GM23338 (cell line): ENCODE measurements at regions not wholly inside any gene's neighbourhood (a gene's known extent, or its start where the extent isn't known, plus 50 kb on each side); places are given as distances from the start of the nearest gene placed in this dataset.

Experiments
- ATAC-seq: fragments of 200-7000 bp; cut with Tn5 transposase; 3 replicates; pipeline ENCODE4 v1.9.1; 2020
- DNase-seq: peaks from one replicate; pipeline ENCODE4 v3.0.0-alpha.2; 2015; ENCODE audit warnings: low spot score
- H2AFZ ChIP-seq: fragments of 200-600 bp; sonication (generic); 2 replicates; pipeline ENCODE4 v1.8.0; 2016; ENCODE audit warnings: antibody characterized with exemption, mild to moderate bottlenecking, moderate library complexity
- H3F3A ChIP-seq: fragments of 200-600 bp; sonication (generic); replicated peaks from 2 replicates; pipeline ENCODE4 v1.8.0; 2017; ENCODE audit warnings: antibody characterized with exemption, mixed run types, low read depth
- H3K27ac ChIP-seq: fragments of 200-600 bp; sonication (generic); 2 replicates; pipeline ENCODE4 v1.6.1; 2016; ENCODE audit warnings: low read depth
- H3K27me3 ChIP-seq: fragments of 200-600 bp; sonication (generic); 2 replicates; pipeline ENCODE4 v1.8.0; 2016; ENCODE audit warnings: mild to moderate bottlenecking, mixed run types, moderate library complexity; ENCODE audit not compliant: insufficient read depth
- H3K36me3 ChIP-seq: fragments of 200-600 bp; sonication (generic); 2 replicates; pipeline ENCODE4 v1.8.0; 2016; ENCODE audit warnings: mild to moderate bottlenecking; ENCODE audit not compliant: insufficient read depth
- H3K4me1 ChIP-seq: fragments of 200-600 bp; sonication (generic); 2 replicates; pipeline ENCODE4 v1.8.0; 2016; ENCODE audit warnings: mild to moderate bottlenecking, moderate library complexity; ENCODE audit not compliant: insufficient read depth
- H3K4me2 ChIP-seq: fragments of 200-600 bp; sonication (generic); 2 replicates; pipeline ENCODE4 v1.7.1; 2017; ENCODE audit warnings: mixed run types
- H3K4me3 ChIP-seq: fragments of 200-600 bp; sonication (generic); 2 replicates; pipeline ENCODE4 v1.6.1; 2016; ENCODE audit warnings: mixed run types
- H3K79me2 ChIP-seq: fragments of 200-600 bp; sonication (generic); replicated peaks from 2 replicates; pipeline ENCODE4 v1.8.0; 2017; ENCODE audit warnings: mild to moderate bottlenecking; ENCODE audit not compliant: insufficient read depth
- H3K9me2 ChIP-seq: fragments of 200-600 bp; sonication (generic); 2 replicates; pipeline ENCODE4 v1.8.0; 2017; ENCODE audit not compliant: insufficient read depth
- H4K20me1 ChIP-seq: fragments of 200-600 bp; sonication (generic); replicated peaks from 2 replicates; pipeline ENCODE4 v1.8.0; 2017; ENCODE audit warnings: mild to moderate bottlenecking; ENCODE audit not compliant: insufficient read depth
- H3K27ac Mint-ChIP-seq: 2 replicates; pipeline ENCODE4 v1.8.0; 2020; ENCODE audit warnings: inconsistent platforms, mild to moderate bottlenecking, moderate library complexity, mixed read lengths
- H3K27me3 Mint-ChIP-seq: 3 replicates; pipeline ENCODE4 v1.8.0; 2022; ENCODE audit warnings: low read depth, mild to moderate bottlenecking, moderate library complexity, mixed read lengths, inconsistent platforms; ENCODE audit not compliant: insufficient read depth, poor library complexity
- H3K36me3 Mint-ChIP-seq: 3 replicates; pipeline ENCODE4 v1.8.0; 2021; ENCODE audit warnings: low read depth, mild to moderate bottlenecking, inconsistent platforms, moderate library complexity, mixed read lengths
- H3K4me1 Mint-ChIP-seq: 3 replicates; pipeline ENCODE4 v1.8.0; 2020; ENCODE audit warnings: mild to moderate bottlenecking, inconsistent platforms, mixed read lengths
- H3K4me3 Mint-ChIP-seq: 3 replicates; pipeline ENCODE4 v1.8.0; 2021; ENCODE audit warnings: moderate library complexity, mild to moderate bottlenecking, inconsistent platforms, mixed read lengths
- H3K9me3 Mint-ChIP-seq: 3 replicates; pipeline ENCODE4 v1.8.0; 2020; ENCODE audit warnings: moderate library complexity, mild to moderate bottlenecking, inconsistent platforms, mixed read lengths
- CREB1 ChIP-seq: fragments of 250-450 bp; sonication (Bioruptor Pico); IDR thresholded peaks from 2 replicates; pipeline ENCODE4 v1.5.0; 2020; ENCODE audit warnings: low read depth, mild to moderate bottlenecking, moderate library complexity
- ETS1 ChIP-seq: IDR thresholded peaks from 2 replicates; pipeline ENCODE4 v1.6.1; 2016; ENCODE audit warnings: antibody characterized with exemption
- EZH2 ChIP-seq: fragments of 200-600 bp; sonication (generic); IDR thresholded peaks from one replicate; pipeline ENCODE4 v1.8.0; 2017; ENCODE audit warnings: antibody characterized with exemption, mild to moderate bottlenecking, low read depth; ENCODE audit not compliant: unreplicated experiment
- JUNB ChIP-seq: IDR thresholded peaks from one replicate; pipeline ENCODE4 v1.6.1; 2016; ENCODE audit warnings: antibody characterized with exemption; ENCODE audit not compliant: unreplicated experiment
- STAT1 ChIP-seq: IDR thresholded peaks from one replicate; pipeline ENCODE4 v1.6.1; 2016; ENCODE audit warnings: antibody characterized with exemption; ENCODE audit not compliant: unreplicated experiment
- ZNF331 ChIP-seq: fragments of 250-450 bp; sonication (Bioruptor Pico); IDR thresholded peaks from 2 replicates; pipeline ENCODE4 v1.5.0; 2020; ENCODE audit warnings: low read depth, mild to moderate bottlenecking, moderate library complexity
- TF ChIP-seq, protein P1 (sequence below): fragments of 250-450 bp; sonication (Bioruptor Pico); IDR thresholded peaks from 2 replicates; pipeline ENCODE4 v1.5.0; 2020; ENCODE audit warnings: mild to moderate bottlenecking, moderate library complexity

DNA sequence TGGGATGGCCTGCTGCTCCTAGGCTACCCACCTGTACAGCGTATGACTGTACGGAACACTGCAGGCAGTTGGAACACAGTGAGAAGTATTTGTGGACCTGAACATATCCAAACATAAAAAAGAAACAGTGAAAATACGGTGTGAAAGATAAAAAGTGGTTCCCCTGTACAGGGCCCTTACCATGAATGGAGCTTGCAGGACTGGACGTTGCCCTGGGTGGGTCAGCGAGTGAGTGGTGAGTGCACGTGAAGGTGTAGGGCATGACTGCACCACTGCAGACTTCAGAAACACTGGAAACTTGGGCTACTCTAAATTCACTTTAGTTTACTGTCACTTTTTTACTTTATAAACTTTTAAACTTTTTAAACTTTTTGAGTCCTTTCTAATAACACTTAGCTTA lies 71.2 kb upstream of the SLC6A6 start (continued):
- TF ChIP-seq, protein P1, sequence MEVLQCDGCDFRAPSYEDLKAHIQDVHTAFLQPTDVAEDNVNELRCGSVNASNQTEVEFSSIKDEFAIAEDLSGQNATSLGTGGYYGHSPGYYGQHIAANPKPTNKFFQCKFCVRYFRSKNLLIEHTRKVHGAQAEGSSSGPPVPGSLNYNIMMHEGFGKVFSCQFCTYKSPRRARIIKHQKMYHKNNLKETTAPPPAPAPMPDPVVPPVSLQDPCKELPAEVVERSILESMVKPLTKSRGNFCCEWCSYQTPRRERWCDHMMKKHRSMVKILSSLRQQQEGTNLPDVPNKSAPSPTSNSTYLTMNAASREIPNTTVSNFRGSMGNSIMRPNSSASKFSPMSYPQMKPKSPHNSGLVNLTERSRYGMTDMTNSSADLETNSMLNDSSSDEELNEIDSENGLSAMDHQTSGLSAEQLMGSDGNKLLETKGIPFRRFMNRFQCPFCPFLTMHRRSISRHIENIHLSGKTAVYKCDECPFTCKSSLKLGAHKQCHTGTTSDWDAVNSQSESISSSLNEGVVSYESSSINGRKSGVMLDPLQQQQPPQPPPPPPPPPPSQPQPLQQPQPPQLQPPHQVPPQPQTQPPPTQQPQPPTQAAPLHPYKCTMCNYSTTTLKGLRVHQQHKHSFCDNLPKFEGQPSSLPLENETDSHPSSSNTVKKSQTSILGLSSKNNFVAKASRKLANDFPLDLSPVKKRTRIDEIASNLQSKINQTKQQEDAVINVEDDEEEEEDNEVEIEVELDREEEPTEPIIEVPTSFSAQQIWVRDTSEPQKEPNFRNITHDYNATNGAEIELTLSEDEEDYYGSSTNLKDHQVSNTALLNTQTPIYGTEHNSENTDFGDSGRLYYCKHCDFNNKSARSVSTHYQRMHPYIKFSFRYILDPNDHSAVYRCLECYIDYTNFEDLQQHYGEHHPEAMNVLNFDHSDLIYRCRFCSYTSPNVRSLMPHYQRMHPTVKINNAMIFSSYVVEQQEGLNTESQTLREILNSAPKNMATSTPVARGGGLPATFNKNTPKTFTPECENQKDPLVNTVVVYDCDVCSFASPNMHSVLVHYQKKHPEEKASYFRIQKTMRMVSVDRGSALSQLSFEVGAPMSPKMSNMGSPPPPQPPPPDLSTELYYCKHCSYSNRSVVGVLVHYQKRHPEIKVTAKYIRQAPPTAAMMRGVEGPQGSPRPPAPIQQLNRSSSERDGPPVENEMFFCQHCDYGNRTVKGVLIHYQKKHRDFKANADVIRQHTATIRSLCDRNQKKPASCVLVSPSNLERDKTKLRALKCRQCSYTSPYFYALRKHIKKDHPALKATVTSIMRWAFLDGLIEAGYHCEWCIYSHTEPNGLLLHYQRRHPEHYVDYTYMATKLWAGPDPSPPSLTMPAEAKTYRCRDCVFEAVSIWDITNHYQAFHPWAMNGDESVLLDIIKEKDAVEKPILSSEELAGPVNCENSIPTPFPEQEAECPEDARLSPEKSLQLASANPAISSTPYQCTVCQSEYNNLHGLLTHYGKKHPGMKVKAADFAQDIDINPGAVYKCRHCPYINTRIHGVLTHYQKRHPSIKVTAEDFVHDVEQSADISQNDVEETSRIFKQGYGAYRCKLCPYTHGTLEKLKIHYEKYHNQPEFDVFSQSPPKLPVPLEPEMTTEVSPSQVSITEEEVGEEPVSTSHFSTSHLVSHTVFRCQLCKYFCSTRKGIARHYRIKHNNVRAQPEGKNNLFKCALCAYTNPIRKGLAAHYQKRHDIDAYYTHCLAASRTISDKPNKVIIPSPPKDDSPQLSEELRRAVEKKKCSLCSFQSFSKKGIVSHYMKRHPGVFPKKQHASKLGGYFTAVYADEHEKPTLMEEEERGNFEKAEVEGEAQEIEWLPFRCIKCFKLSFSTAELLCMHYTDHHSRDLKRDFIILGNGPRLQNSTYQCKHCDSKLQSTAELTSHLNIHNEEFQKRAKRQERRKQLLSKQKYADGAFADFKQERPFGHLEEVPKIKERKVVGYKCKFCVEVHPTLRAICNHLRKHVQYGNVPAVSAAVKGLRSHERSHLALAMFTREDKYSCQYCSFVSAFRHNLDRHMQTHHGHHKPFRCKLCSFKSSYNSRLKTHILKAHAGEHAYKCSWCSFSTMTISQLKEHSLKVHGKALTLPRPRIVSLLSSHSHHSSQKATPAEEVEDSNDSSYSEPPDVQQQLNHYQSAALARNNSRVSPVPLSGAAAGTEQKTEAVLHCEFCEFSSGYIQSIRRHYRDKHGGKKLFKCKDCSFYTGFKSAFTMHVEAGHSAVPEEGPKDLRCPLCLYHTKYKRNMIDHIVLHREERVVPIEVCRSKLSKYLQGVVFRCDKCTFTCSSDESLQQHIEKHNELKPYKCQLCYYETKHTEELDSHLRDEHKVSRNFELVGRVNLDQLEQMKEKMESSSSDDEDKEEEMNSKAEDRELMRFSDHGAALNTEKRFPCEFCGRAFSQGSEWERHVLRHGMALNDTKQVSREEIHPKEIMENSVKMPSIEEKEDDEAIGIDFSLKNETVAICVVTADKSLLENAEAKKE (CRISPR knock-in tag) = no peak
- TF ChIP-seq ETS1 (no peak), ZNF331 (CRISPR knock-in tag) (no peak), EZH2 (no peak)

- 0 out of 2 replicates have a peak, but pooled peaks cover 4% of the 10 kb centered on the region for H3F3A ChIP-seq
- Mint-ChIP-seq H3K27ac (no peak overlapping the region), H3K27me3 (no peaks in the 10 kb centered on the region), H3K4me3 (no peak overlapping the region), H3K4me1 (peaks cover 18% of the 10 kb centered on the region), H3K36me3 (no peaks in the 10 kb centered on the region), H3K9me3 (no peaks in the 10 kb centered on the region)
- H4K20me1 ChIP-seq = no peaks in the 10 kb centered on the region
- H3K4me1 ChIP-seq = peaks cover 4% of the 10 kb centered on the region
- ATAC-seq (no peak), DNase-seq (no peak)
- H3K9me2 ChIP-seq = no peaks in the 10 kb centered on the region
- no peak overlapping the region for H3K4me2 ChIP-seq
- H3K36me3 ChIP-seq = no peaks in the 10 kb centered on the region
- no peak overlapping the region for H2AFZ ChIP-seq
- H3K79me2 ChIP-seq = no peaks in the 10 kb centered on the region
- H3K4me3 ChIP-seq = no peak overlapping the region
- no peak overlapping the region for H3K27ac ChIP-seq
- H3K27me3 ChIP-seq = no peaks in the 10 kb centered on the region
- TF ChIP-seq, protein P1 (CRISPR knock-in tag) = no peak
- TF ChIP-seq EZH2 = no peak
- TF ChIP-seq ETS1 = no peak
- no peak for TF ChIP-seq JUNB
- TF ChIP-seq CREB1 = no peak
- no peak for TF ChIP-seq ZNF331 (CRISPR knock-in tag)
- no peak for TF ChIP-seq STAT1
These were observed 70.0 kb upstream of the SLC6A6 start for GRCh38 chr3:14332392-14332791.
